ENCODE measurements at regions not wholly inside any gene's neighbourhood (a gene's known extent, or its start where the extent isn't known, plus 50 kb on each side); places are given as distances from the start of the nearest gene placed in this dataset.
"Not testable (repeated sequence)": the region's sequence is repeated elsewhere in the genome, so short reads cannot be mapped to it uniquely, and the experiment has no call there.

GRCh38 chr20:6698056-6698455, 69.4 kb upstream of the BMP2 start:
- H3K36me3 Mint-ChIP-seq (ENCODE audit: low read depth): peaks cover 4% of the 10 kb centered on the region; the same call in 1 of the 2 replicates
- H3K27me3 Mint-ChIP-seq (ENCODE audit: insufficient read depth): no peaks in the 10 kb centered on the region; the same call in 1 of the 2 replicates
- no peaks in the 10 kb centered on the region for H3K4me1 Mint-ChIP-seq (ENCODE audit: low read depth)
- no peak overlapping the region for H3K27ac Mint-ChIP-seq
- H3K9me3 Mint-ChIP-seq: peaks cover 68% of the 10 kb centered on the region
- no peak overlapping the region for H3K4me3 Mint-ChIP-seq
- TF ChIP-seq, protein P1, sequence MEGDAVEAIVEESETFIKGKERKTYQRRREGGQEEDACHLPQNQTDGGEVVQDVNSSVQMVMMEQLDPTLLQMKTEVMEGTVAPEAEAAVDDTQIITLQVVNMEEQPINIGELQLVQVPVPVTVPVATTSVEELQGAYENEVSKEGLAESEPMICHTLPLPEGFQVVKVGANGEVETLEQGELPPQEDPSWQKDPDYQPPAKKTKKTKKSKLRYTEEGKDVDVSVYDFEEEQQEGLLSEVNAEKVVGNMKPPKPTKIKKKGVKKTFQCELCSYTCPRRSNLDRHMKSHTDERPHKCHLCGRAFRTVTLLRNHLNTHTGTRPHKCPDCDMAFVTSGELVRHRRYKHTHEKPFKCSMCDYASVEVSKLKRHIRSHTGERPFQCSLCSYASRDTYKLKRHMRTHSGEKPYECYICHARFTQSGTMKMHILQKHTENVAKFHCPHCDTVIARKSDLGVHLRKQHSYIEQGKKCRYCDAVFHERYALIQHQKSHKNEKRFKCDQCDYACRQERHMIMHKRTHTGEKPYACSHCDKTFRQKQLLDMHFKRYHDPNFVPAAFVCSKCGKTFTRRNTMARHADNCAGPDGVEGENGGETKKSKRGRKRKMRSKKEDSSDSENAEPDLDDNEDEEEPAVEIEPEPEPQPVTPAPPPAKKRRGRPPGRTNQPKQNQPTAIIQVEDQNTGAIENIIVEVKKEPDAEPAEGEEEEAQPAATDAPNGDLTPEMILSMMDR (IDR thresholded peaks at IDR 0.05): no peak
- DNase-seq: no peak

DNA sequence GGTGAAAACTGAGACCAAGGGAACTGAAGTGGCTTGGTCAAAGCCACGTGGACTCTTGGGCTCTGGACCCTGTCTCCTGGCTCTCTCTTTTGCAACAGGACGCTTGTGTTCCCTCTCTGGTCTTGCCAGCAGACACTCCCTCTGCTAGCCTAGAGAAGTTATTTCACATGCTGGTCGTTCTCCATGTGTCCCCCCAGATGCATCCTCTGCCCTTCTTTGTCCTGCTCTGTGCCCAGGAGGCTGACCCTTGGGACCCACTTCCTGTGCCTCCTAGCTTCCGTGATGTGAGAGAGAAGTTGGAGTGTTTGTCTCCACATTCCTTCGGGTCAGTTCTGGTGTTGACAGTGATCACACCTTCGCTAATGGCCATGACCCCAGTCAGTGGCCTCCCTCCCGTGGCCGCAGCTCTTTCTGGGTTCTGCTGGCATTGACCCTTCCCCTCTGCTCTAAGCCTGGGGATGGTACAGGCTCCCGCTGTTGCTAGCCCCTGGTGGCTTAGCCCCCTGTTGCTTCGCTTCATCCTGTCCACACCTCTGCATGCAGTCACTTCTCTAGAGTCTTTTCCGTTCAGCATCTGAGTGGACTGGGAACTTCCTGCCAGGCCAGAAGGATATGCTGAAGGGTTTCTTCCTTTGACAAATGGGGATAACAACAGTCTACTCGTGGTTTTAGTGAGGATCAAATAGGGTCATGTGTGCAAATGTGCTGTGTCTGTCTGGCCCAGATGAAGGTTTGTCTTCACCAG, 70.1 kb upstream of the BMP2 start:
- H3K27ac Mint-ChIP-seq: no peak overlapping the region
- TF ChIP-seq, protein P1 (IDR thresholded peaks at IDR 0.05): no peak
- H3K27me3 Mint-ChIP-seq (ENCODE audit: insufficient read depth): no peaks in the 10 kb centered on the region; the same call in 1 of the 2 replicates
- no peak for DNase-seq
- H3K9me3 Mint-ChIP-seq: peaks cover 72% of the 10 kb centered on the region
- H3K4me1 Mint-ChIP-seq (ENCODE audit: low read depth): no peaks in the 10 kb centered on the region
- no peak overlapping the region for H3K4me3 Mint-ChIP-seq
- peaks cover 4% of the 10 kb centered on the region; the same call in 1 of the 2 replicates for H3K36me3 Mint-ChIP-seq (ENCODE audit: low read depth)

GRCh38 chr20:6696001-6696400, 71.5 kb upstream of the BMP2 start:
- no peaks in the 10 kb centered on the region for H3K4me1 Mint-ChIP-seq (ENCODE audit: low read depth)
- TF ChIP-seq, protein P1 (IDR thresholded peaks at IDR 0.05): no peak
- no peak overlapping the region for H3K27ac Mint-ChIP-seq
- peaks cover 74% of the 10 kb centered on the region for H3K9me3 Mint-ChIP-seq
- H3K4me3 Mint-ChIP-seq: no peak overlapping the region
- peaks cover 4% of the 10 kb centered on the region; the same call in 1 of the 2 replicates for H3K36me3 Mint-ChIP-seq (ENCODE audit: low read depth)
- no peak for DNase-seq
- no peaks in the 10 kb centered on the region; the same call in none of the 2 replicates for H3K27me3 Mint-ChIP-seq (ENCODE audit: insufficient read depth)

GRCh38 chr20:6693808-6694198, 73.7 kb upstream of the BMP2 start:
- not testable (repeated sequence) for H3K4me1 Mint-ChIP-seq (ENCODE audit: low read depth); DNase-seq; H3K4me3 Mint-ChIP-seq; H3K27me3 Mint-ChIP-seq (ENCODE audit: insufficient read depth); H3K36me3 Mint-ChIP-seq (ENCODE audit: low read depth); H3K27ac Mint-ChIP-seq
- peaks cover 67% of the 10 kb centered on the region for H3K9me3 Mint-ChIP-seq

DNA sequence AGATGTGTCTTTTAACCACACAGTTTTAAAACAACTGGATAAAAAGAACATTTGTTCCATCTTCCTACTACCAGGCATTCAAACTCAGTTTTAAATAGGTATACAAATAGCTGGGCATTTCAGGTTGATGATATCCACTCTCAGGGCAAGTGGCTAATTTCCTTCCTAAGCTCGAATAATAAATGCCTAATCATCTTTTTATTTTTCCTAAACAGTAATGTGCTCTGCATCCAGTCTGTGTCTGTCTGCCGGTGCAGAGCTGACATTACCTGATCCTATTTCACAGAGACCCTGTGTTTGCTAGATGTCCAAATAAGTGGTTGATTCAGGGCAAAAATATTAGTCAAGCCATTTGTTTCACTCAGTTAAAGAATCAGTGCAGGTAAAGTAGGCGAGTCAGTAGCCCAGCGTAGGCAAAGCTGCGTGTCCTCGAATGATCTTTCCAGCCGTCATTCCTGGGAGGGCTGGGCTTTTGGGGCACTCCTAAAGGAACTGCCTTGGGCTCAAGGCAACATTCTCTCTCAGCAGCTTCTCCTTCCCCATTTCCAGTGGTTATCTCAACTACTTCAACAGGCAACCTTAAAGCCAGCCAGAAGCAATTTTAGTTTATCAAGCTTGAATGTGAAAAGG, 74.2 kb upstream of the BMP2 start:
- Mint-ChIP-seq H3K36me3 (ENCODE audit: low read depth) (peaks cover 1% of the 10 kb centered on the region; the same call in 1 of the 2 replicates), H3K4me1 (ENCODE audit: low read depth) (no peaks in the 10 kb centered on the region), H3K9me3 (peaks cover 62% of the 10 kb centered on the region), H3K4me3 (no peak overlapping the region), H3K27me3 (ENCODE audit: insufficient read depth) (no peaks in the 10 kb centered on the region; the same call in none of the 2 replicates), H3K27ac (no peak overlapping the region)
- no peak for DNase-seq
- TF ChIP-seq, protein P1 (IDR thresholded peaks at IDR 0.05): no peak

DNA sequence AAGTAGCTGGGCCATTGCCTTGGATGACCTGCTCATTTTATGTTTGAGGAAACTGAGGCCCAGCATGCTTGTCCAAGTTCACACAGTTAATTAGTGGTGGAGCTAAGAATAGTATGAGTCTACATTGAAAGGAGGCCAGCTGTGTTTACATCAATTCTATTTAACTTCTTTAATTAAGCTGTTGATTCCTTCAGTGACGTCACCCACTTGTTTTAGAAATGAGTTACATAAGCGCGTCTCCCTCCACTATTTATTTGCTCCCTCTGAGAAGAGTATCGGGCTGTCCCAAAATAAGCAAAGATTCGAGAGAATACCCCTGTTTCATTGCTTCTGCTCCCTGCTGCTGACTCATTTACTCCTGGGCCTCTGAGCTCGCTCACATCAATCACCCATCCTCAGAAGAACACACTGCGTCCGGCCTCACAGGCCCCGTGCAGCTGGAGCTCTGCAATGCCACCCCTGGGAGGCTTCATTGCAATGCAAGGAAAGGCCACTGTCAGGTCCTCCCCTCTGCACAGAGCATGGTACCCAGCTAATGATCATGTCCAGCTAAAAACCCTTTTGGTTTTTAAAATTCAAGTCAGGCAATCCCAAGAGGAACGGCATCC, 74.8 kb upstream of the BMP2 start:
- H3K27me3 Mint-ChIP-seq (ENCODE audit: insufficient read depth): no peaks in the 10 kb centered on the region; the same call in none of the 2 replicates
- no peak overlapping the region for H3K4me3 Mint-ChIP-seq
- TF ChIP-seq, protein P1 (IDR thresholded peaks at IDR 0.05): no peak
- no peak for DNase-seq
- H3K27ac Mint-ChIP-seq: no peak overlapping the region
- H3K4me1 Mint-ChIP-seq (ENCODE audit: low read depth): no peaks in the 10 kb centered on the region
- peaks cover 55% of the 10 kb centered on the region for H3K9me3 Mint-ChIP-seq
- H3K36me3 Mint-ChIP-seq (ENCODE audit: low read depth): no peaks in the 10 kb centered on the region; the same call in 1 of the 2 replicates

All from HFFc6 (cell line).